Suppressor macrophage treated with lipopolysaccharide for 4 hours (primary cell): ENCODE measurements at regions not wholly inside any gene's neighbourhood (a gene's known extent, or its start where the extent isn't known, plus 50 kb on each side); places are given as distances from the start of the nearest gene placed in this dataset.

Source experiments
- DNase-seq: peaks from one replicate; pipeline ENCODE4 v3.0.0-alpha.2; 2020

DNA sequence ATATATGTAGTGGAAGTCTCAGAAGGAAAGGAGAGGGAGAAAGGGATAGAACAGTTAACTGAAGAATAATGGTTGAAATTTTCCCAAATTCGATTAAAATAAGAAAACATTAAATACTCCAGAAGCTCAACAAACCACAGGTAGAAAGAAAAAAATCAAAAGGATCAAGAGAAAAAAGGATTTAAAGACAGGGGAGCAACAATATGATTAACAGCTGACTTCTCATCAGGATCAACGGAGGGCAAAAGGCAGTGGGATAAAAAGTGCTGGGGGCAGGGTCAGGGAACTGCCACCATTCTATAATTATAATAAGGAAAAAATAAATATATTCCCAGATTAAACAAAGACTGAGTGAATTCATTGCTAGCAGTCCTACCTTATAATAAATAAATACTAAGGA, 55.3 kb downstream of the CDKN2C start:
- no peak for DNase-seq

DNA sequence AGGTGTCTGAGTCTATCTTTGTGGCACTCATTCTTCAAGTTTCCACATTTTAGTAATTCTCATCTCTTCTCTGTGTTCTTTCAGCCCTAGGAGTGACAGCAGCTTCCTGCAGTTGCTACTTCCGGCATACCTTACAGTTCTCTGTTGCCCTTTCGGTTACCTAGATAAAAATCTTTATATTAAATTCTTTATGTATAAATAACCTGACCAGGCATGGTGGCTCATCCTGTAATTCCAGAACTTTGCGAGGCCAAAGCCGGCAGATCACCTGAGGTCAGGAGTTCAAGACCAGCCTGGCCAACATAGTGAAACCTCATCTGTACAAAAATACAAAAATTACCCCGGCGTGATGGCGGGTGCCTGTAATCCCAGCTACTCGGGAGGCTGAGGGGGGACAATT, 62.9 kb downstream of the CDKN2C start:
- DNase-seq: no peak

DNA sequence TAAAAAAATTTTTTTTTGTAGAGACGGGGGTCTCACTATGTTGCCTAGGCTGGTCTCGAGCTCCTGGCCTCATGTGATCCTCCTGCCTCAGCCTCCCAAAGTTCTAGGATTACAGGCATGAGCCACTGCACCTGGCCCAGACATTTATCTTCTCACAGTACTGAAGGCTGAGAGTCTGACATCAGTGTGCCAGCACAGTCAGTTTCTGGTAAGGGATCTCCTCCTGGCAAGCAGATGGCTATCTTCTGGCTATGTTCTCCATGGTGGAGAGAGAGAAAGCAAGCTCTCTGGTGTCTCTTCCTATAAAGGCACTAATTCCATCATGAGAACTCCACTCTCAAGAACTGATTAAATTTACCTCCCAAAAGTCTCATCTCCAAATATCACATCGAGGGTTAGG, 57.8 kb upstream of the C1orf185 start:
- no peak for DNase-seq

DNA sequence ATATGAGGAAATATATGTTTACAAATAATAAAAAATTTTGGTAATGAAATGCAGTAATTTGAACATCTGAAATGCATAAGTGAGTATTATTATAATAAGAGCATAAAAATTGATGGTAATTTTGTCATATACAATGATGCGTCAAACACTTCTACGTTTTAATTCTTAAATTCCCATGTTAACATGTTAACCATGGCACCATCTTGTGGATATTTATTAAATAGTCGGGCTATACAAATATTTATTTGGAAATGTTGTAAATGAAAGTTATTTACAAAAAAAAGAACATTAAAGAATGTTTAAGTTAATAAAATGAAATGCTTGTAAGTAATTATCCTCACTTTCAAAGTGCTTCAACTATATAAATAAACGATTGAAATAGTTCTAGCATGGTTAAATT, 57.2 kb upstream of the C1orf185 start:
- DNase-seq: peak; percentile 12

DNA sequence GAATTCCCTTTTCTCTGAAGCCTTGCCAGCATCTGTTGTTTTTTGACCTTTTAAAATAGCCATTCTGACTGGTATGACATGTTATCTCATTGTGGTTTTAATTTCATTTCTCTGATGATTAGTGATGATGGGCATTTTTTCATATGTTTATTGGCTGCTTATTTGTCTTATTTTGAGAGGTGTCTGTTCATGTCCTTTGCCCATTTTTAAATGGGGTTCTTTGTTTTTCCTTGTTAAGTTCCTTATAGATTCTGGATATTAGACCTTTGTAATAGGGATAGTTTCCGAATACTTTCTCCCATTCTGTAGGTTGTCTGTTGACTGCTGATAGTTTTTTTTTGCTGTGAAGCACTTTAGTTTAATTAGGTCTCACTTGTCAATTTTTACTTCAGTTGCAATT, 54.0 kb upstream of the C1orf185 start:
- no peak for DNase-seq

DNA sequence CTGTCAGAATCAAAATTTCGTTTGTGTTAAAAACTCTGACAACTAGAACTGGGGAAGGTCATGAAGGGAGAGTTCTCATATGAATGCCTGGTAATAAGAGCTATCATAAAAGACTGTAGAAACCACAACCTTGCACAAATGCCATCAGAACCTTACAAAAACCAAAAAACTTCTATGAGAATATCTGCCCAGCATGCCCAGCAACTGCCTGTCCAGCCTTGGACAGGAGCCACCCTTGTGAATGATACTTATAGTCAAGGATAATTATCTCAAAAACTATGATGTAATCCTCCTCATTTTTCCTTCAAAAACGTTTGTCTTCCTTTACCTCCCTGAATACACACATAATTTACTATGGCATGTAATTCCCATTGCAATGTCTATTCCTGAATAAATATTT, 53.4 kb upstream of the C1orf185 start:
- DNase-seq: no peak
